ENCODE measurements at regions not wholly inside any gene's neighbourhood (a gene's known extent, or its start where the extent isn't known, plus 50 kb on each side); places are given as distances from the start of the nearest gene placed in this dataset.

DNA sequence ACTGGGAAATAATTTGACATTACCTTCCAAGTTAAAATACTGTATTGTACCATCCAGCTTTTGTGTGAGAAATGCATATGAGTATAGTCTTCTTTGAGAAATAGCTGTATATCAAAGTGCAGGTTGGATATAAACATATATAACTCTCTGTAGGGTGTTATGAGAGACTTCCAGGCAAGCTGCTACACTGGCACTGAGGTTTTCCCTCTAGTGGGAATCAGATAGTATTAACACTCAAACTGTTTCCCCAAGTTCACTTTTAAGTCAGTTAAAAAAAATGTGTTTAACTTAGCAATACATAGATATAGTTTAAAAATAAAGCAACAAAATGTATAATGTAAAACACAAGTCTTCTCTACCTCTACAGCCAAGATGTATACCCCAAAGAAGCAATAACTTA is 368.4 kb upstream of the SLC8A1 start:
- H3K27me3 ChIP-seq (ENCODE audit: control insufficient read depth in 2 of 2, insufficient read depth in 2 of 2, low read length in 2 of 2), result no peaks in the 10 kb centered on the region

DNA sequence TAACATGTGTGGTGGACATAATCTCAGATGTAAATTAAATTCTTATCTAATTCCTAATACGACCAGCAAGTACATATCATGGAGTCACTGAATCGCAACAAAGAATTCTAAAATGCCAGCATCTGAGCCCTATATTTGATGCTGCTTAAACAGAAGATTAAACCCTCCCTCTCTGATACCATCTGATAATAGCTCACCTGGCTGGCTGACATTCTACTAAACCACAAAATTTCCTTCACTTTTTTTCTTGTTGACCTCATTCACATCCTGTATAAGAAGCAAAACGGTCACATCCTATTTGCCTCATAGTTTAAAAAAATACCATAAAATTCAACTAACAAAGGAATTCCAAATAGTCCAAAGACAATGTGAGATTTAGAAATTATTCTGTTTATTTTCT is 371.6 kb upstream of the SLC8A1 start:
- Histone ChIP-seq H3K9ac (ENCODE audit: low read depth in 1 of 2, low read length in 2 of 2) (no peak overlapping the region), H3K9me3 (ENCODE audit: control insufficient read depth in 2 of 2, low read length in 2 of 2) (peaks cover 0 to 4% of the 10 kb centered on the region in 2 donors), H3K27me3 (ENCODE audit: control insufficient read depth in 2 of 2, insufficient read depth in 2 of 2, low read length in 2 of 2) (no peaks in the 10 kb centered on the region), H3K36me3 (ENCODE audit: control insufficient read depth in 2 of 2, insufficient read depth in 2 of 2, low read length in 2 of 2) (no peaks in the 10 kb centered on the region), H3K27ac (ENCODE audit: low read depth in 2 of 2, low read length in 2 of 2) (no peak overlapping the region), H3K4me1 (ENCODE audit: control insufficient read depth in 2 of 2, insufficient read depth in 2 of 2, low read length in 2 of 2) (no peaks in the 10 kb centered on the region), H3K4me3 (ENCODE audit: low read length in 2 of 2) (no peak overlapping the region)

More for the DNA sequence above, 368.4 kb upstream of the SLC8A1 start:
- H3K9ac ChIP-seq (ENCODE audit: low read depth in 1 of 2, low read length in 2 of 2), result no peak overlapping the region
- H3K36me3 ChIP-seq (ENCODE audit: control insufficient read depth in 2 of 2, insufficient read depth in 2 of 2, low read length in 2 of 2), result no peaks in the 10 kb centered on the region
- H3K9me3 ChIP-seq (ENCODE audit: control insufficient read depth in 2 of 2, low read length in 2 of 2), result no peaks in the 10 kb centered on the region
- H3K4me3 ChIP-seq (ENCODE audit: low read length in 2 of 2), result no peak overlapping the region
- no peaks in the 10 kb centered on the region for H3K4me1 ChIP-seq (ENCODE audit: control insufficient read depth in 2 of 2, insufficient read depth in 2 of 2, low read length in 2 of 2)
- H3K27ac ChIP-seq (ENCODE audit: low read depth in 2 of 2, low read length in 2 of 2), result no peak overlapping the region

DNA sequence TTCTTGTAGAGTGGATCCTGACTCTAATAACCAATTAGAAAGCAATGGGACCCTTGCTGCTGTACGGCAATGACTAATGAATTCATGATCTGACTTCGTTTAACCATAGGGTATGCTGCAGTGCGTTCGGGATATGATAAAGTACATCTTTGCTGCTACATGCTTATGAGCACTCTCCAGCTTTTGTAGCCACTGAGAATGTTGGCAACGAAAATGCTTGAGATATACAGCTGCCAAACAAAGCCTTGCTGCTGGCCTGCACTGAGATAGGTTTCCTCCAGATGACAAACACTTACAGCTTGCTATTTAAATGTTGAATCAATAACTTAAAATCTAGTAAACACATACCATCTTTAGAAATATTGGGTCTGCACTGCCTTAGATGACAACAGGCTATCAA is 372.4 kb upstream of the SLC8A1 start:
- Histone ChIP-seq H3K36me3 (ENCODE audit: control insufficient read depth in 2 of 2, insufficient read depth in 2 of 2, low read length in 2 of 2) (no peaks in the 10 kb centered on the region), H3K27ac (ENCODE audit: low read depth in 2 of 2, low read length in 2 of 2) (no peak overlapping the region), H3K4me3 (ENCODE audit: low read length in 2 of 2) (no peak overlapping the region), H3K9me3 (ENCODE audit: control insufficient read depth in 2 of 2, low read length in 2 of 2) (peaks cover 0 to 4% of the 10 kb centered on the region in 2 donors), H3K27me3 (ENCODE audit: control insufficient read depth in 2 of 2, insufficient read depth in 2 of 2, low read length in 2 of 2) (no peaks in the 10 kb centered on the region), H3K9ac (ENCODE audit: low read depth in 1 of 2, low read length in 2 of 2) (no peak overlapping the region), H3K4me1 (ENCODE audit: control insufficient read depth in 2 of 2, insufficient read depth in 2 of 2, low read length in 2 of 2) (no peaks in the 10 kb centered on the region)

DNA sequence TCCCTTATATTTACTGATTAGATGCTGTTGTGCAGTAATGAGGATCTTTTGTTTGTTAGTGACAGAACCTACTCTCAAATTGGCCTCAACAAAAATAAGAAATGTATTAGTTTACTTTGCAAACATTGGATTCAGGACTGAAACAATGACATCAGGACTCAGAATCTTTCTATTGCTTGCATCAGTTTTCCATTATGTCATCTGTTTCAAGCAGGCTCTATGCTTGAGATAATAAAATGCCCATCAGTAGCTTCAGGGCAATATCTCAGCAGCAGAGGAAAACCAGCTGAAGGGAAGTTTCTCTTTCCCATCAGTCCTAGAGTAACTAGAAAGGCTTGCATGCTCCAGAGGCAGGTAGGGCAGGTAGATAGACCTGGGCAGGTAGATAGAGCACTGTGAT is 375.5 kb upstream of the SLC8A1 start:
- H3K9me3 ChIP-seq (ENCODE audit: control insufficient read depth in 2 of 2, low read length in 2 of 2), result peaks cover 0 to 4% of the 10 kb centered on the region in 2 donors
- no peaks in the 10 kb centered on the region for H3K36me3 ChIP-seq (ENCODE audit: control insufficient read depth in 2 of 2, insufficient read depth in 2 of 2, low read length in 2 of 2)
- no peak overlapping the region for H3K9ac ChIP-seq (ENCODE audit: low read depth in 1 of 2, low read length in 2 of 2)
- no peak overlapping the region for H3K4me3 ChIP-seq (ENCODE audit: low read length in 2 of 2)
- H3K27ac ChIP-seq (ENCODE audit: low read depth in 2 of 2, low read length in 2 of 2), result no peak overlapping the region
- no peaks in the 10 kb centered on the region for H3K27me3 ChIP-seq (ENCODE audit: control insufficient read depth in 2 of 2, insufficient read depth in 2 of 2, low read length in 2 of 2)
- no peaks in the 10 kb centered on the region for H3K4me1 ChIP-seq (ENCODE audit: control insufficient read depth in 2 of 2, insufficient read depth in 2 of 2, low read length in 2 of 2)

DNA sequence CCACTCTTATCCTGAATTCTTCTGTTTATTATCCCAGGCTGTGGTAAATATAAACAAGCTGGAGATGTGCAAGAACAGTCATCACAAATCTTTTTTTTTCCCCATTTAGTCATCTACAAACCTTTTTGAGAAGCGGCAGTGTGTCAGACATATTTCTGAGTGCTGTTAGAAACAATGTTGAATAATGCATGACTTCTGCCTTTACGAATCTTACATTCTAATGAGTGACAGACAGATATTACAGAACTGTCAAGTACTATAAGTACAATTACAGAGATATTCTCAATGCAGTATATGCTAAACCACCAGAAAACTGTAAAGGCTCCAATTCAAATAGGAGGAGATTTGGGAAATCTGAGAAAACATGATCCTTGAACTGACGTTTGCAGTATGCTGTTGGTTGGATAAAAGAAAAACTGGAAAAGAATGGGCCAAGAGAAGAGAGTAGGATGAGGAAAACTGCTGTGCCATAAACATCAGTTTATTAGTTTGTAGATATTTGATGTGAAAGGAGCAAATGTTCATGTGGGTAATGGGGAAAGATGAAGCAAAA is 379.5 kb upstream of the SLC8A1 start:
- Histone ChIP-seq H3K9me3 (ENCODE audit: control insufficient read depth in 2 of 2, low read length in 2 of 2) (peaks cover 0 to 4% of the 10 kb centered on the region in 2 donors), H3K4me3 (ENCODE audit: low read length in 2 of 2) (no peak overlapping the region), H3K27me3 (ENCODE audit: control insufficient read depth in 2 of 2, insufficient read depth in 2 of 2, low read length in 2 of 2) (no peaks in the 10 kb centered on the region), H3K9ac (ENCODE audit: low read depth in 1 of 2, low read length in 2 of 2) (no peak overlapping the region), H3K36me3 (ENCODE audit: control insufficient read depth in 2 of 2, insufficient read depth in 2 of 2, low read length in 2 of 2) (no peaks in the 10 kb centered on the region), H3K27ac (ENCODE audit: low read depth in 2 of 2, low read length in 2 of 2) (no peak overlapping the region), H3K4me1 (ENCODE audit: control insufficient read depth in 2 of 2, insufficient read depth in 2 of 2, low read length in 2 of 2) (no peaks in the 10 kb centered on the region)

DNA sequence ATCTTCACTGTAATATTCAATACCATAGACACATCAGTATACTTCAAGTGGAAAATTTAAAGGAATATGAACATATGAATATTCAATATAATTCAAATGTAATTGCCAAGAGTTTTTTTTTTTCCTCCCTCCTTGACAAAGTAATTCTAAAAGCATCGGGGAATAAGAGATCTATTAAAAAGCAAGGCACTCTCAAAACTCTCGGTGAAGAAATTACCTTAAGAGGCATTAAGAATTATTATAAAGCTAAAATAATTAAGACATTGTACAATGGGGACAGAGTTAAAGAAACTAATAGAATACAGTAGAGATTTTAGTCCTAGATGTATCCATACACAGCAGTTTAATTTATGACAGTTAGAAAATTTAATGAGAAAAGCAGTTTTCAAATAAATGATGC is 390.0 kb upstream of the SLC8A1 start:
- no peaks in the 10 kb centered on the region for H3K27me3 ChIP-seq (ENCODE audit: control insufficient read depth in 2 of 2, insufficient read depth in 2 of 2, low read length in 2 of 2)
- no peak overlapping the region for H3K27ac ChIP-seq (ENCODE audit: low read depth in 2 of 2, low read length in 2 of 2)
- H3K4me1 ChIP-seq (ENCODE audit: control insufficient read depth in 2 of 2, insufficient read depth in 2 of 2, low read length in 2 of 2), result no peaks in the 10 kb centered on the region
- no peak overlapping the region for H3K4me3 ChIP-seq (ENCODE audit: low read length in 2 of 2)
- H3K36me3 ChIP-seq (ENCODE audit: control insufficient read depth in 2 of 2, insufficient read depth in 2 of 2, low read length in 2 of 2), result no peaks in the 10 kb centered on the region
- no peaks in the 10 kb centered on the region for H3K9me3 ChIP-seq (ENCODE audit: control insufficient read depth in 2 of 2, low read length in 2 of 2)
- H3K9ac ChIP-seq (ENCODE audit: low read depth in 1 of 2, low read length in 2 of 2), result no peak overlapping the region

DNA sequence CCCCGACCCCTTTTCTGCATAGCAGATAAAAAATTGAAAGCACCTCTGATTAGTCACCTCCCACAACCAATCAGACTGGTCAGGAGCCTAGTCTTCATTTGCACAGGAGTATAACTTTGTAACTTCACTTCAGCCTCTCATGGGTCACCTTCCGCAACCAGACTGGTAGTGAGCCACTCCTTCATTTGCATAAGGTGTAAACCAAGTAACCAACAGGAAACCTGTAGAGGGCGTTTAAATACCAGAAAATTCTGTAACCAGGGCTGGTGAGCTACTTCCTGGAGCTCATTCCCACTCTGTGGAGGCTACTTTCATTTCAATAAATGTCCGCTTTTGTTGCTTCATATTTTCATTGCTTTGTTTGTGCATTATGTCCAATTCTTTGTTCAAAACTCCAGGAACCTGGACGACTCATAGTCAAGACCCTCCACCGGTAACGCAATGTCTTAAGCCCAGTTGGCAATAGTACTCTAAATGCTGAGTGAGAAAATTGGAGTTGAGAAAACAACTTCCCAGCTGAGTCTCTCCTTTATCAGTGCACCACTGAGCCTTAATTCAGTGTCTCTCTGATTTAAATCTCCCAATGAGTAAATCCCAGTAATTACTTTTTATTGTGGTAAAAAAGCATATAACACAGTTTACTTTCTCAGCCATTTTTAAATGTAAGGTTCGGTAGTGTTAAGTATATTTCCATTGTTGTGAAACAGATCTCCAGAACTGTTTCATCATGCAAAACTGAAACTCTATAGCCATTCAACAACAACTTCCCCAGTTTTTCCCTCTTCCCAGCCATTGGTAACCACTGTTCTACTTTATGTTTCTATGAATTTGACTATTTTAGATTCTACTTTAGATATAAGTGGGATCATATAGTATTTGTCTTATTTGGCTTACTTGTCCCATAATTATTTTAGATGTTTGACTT is 392.7 kb upstream of the SLC8A1 start:
- no peak overlapping the region for H3K9ac ChIP-seq (ENCODE audit: low read depth in 1 of 2, low read length in 2 of 2)
- H3K9me3 ChIP-seq (ENCODE audit: control insufficient read depth in 2 of 2, low read length in 2 of 2), result no peaks in the 10 kb centered on the region
- H3K27ac ChIP-seq (ENCODE audit: low read depth in 2 of 2, low read length in 2 of 2), result no peak overlapping the region
- H3K4me1 ChIP-seq (ENCODE audit: control insufficient read depth in 2 of 2, insufficient read depth in 2 of 2, low read length in 2 of 2), result no peaks in the 10 kb centered on the region
- H3K4me3 ChIP-seq (ENCODE audit: low read length in 2 of 2), result no peak overlapping the region
- no peaks in the 10 kb centered on the region for H3K36me3 ChIP-seq (ENCODE audit: control insufficient read depth in 2 of 2, insufficient read depth in 2 of 2, low read length in 2 of 2)
- no peaks in the 10 kb centered on the region for H3K27me3 ChIP-seq (ENCODE audit: control insufficient read depth in 2 of 2, insufficient read depth in 2 of 2, low read length in 2 of 2)

DNA sequence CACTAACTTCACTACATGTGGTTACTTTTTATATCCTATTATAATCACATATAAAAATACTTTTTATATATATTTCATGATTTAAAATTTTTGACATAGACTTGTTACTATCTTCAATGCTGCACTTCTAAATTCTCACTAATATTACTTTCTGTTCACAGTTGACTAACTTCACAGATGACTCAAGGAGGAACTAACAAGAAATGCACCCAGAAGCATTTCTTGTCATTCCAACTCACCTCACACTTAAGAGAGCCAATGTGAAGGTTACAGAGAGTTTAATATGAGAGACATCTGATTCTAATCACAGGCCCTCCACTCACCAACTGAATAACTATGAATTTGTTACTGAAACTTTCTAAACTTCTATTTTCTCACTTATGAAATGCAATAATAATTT is 399.8 kb upstream of the SLC8A1 start:
- Histone ChIP-seq H3K27ac (ENCODE audit: low read depth in 2 of 2, low read length in 2 of 2) (no peak overlapping the region), H3K9ac (ENCODE audit: low read depth in 1 of 2, low read length in 2 of 2) (no peak overlapping the region), H3K9me3 (ENCODE audit: control insufficient read depth in 2 of 2, low read length in 2 of 2) (no peaks in the 10 kb centered on the region), H3K36me3 (ENCODE audit: control insufficient read depth in 2 of 2, insufficient read depth in 2 of 2, low read length in 2 of 2) (no peaks in the 10 kb centered on the region), H3K27me3 (ENCODE audit: control insufficient read depth in 2 of 2, insufficient read depth in 2 of 2, low read length in 2 of 2) (no peaks in the 10 kb centered on the region), H3K4me3 (ENCODE audit: low read length in 2 of 2) (no peak overlapping the region), H3K4me1 (ENCODE audit: control insufficient read depth in 2 of 2, insufficient read depth in 2 of 2, low read length in 2 of 2) (no peaks in the 10 kb centered on the region)

DNA sequence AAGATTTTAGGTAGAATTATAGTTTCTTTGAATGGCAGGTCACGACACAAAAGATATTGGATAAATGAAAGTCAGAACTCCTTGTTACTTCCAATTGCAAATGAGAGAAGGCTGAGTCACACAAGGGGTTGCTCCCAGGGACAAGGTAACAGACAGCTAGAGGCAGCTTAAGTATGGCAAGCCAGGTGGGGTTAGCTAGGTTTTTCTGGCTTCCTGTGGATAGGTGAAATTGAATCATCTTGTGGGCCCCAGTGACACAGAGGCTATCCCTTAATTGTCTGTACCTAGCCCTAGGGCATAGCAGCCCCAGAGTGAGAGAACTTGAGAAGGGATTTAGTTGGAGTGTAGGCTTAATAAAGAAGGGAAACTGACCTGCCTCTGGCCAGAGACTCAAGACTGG is 407.7 kb upstream of the SLC8A1 start:
- H3K9me3 ChIP-seq (ENCODE audit: control insufficient read depth in 2 of 2, low read length in 2 of 2), result no peaks in the 10 kb centered on the region
- H3K27me3 ChIP-seq (ENCODE audit: control insufficient read depth in 2 of 2, insufficient read depth in 2 of 2, low read length in 2 of 2), result no peaks in the 10 kb centered on the region
- H3K9ac ChIP-seq (ENCODE audit: low read depth in 1 of 2, low read length in 2 of 2), result no peak overlapping the region
- no peak overlapping the region for H3K4me3 ChIP-seq (ENCODE audit: low read length in 2 of 2)
- no peaks in the 10 kb centered on the region for H3K36me3 ChIP-seq (ENCODE audit: control insufficient read depth in 2 of 2, insufficient read depth in 2 of 2, low read length in 2 of 2)
- H3K27ac ChIP-seq (ENCODE audit: low read depth in 2 of 2, low read length in 2 of 2), result no peak overlapping the region
- H3K4me1 ChIP-seq (ENCODE audit: control insufficient read depth in 2 of 2, insufficient read depth in 2 of 2, low read length in 2 of 2), result no peaks in the 10 kb centered on the region

DNA sequence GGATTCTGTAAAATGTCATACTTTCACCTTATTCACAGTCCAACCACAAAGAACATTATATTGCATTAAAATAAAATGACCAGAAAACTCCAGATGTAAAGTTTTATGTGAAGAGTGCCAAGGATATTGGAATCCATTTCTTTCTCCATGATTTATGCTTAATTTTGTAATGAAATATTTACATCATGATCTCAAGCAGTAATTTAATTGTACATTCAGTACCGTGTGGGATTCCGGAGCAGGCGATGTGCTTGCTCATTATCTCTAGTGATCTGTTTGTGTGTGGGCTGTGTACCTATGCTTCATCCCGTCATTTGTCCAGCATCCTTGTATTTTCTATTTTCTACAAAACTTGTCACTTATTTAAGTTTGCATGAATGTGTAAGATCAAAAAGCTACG is 415.9 kb upstream of the SLC8A1 start:
- no peaks in the 10 kb centered on the region for H3K4me1 ChIP-seq (ENCODE audit: control insufficient read depth in 2 of 2, insufficient read depth in 2 of 2, low read length in 2 of 2)
- no peaks in the 10 kb centered on the region for H3K9me3 ChIP-seq (ENCODE audit: control insufficient read depth in 2 of 2, low read length in 2 of 2)

More for the DNA sequence above, 415.9 kb upstream of the SLC8A1 start:
- H3K27me3 ChIP-seq (ENCODE audit: control insufficient read depth in 2 of 2, insufficient read depth in 2 of 2, low read length in 2 of 2), result no peaks in the 10 kb centered on the region
- H3K36me3 ChIP-seq (ENCODE audit: control insufficient read depth in 2 of 2, insufficient read depth in 2 of 2, low read length in 2 of 2), result no peaks in the 10 kb centered on the region
- H3K4me3 ChIP-seq (ENCODE audit: low read length in 2 of 2), result no peak overlapping the region
- no peak overlapping the region for H3K9ac ChIP-seq (ENCODE audit: low read depth in 1 of 2, low read length in 2 of 2)
- no peak overlapping the region for H3K27ac ChIP-seq (ENCODE audit: low read depth in 2 of 2, low read length in 2 of 2)

Data from mucosa of rectum (tissue), 2 donors.